A673 (cell line): ENCODE measurements at regions not wholly inside any gene's neighbourhood (a gene's known extent, or its start where the extent isn't known, plus 50 kb on each side); places are given as distances from the start of the nearest gene placed in this dataset.

ENCODE experiments used
- BruUV-seq: library from RNA; stranded (reverse); fragments of 400-500 nt; replicated peaks from 2 replicates; lab custom pipeline; 2021; lab: Mats Ljungman, UMichigan
- CTCF ChIA-PET: fragments of 300-600 bp; sonication (Branson Sonifier 250); formaldehyde crosslinking; loops from one replicate; lab custom pipeline; 2022; ENCODE audit warnings: antibody characterized with exemption; lab: Charles Lee
- POLR2A ChIA-PET: fragments of 300-600 bp; sonication (Branson Sonifier 250); formaldehyde crosslinking; loops from one replicate; lab custom pipeline; 2022; ENCODE audit warnings: antibody characterized with exemption; ENCODE audit not compliant: low non-redundant PET; lab: Charles Lee
- DNase-seq: peaks from one replicate; pipeline ENCODE4 v3.0.0-alpha.2; 2015; ENCODE audit warnings: low spot score
- H3K27ac ChIP-seq: fragments of 200-600 bp; sonication (generic); 2 replicates; pipeline ENCODE4 v1.5.1; 2016; ENCODE audit warnings: mixed run types, low read depth, mild to moderate bottlenecking, mixed read lengths, antibody characterized with exemption, low read length; ENCODE audit not compliant: poor library complexity, severe bottlenecking
- H3K27me3 ChIP-seq: fragments of 200-600 bp; sonication (generic); replicated peaks from 2 replicates; pipeline ENCODE4 v1.6.1; 2017; ENCODE audit warnings: mixed run types, low read depth, mild to moderate bottlenecking, mixed read lengths, antibody characterized with exemption, low read length; ENCODE audit not compliant: insufficient read depth, poor library complexity
- H3K36me3 ChIP-seq: fragments of 200-600 bp; sonication (generic); 2 replicates; pipeline ENCODE4 v1.6.1; 2016; ENCODE audit warnings: mixed run types, mild to moderate bottlenecking, mixed read lengths, antibody characterized with exemption, low read length; ENCODE audit not compliant: insufficient read depth, poor library complexity, severe bottlenecking
- H3K4me1 ChIP-seq: fragments of 200-600 bp; sonication (generic); 2 replicates; pipeline ENCODE4 v1.6.1; 2017; ENCODE audit warnings: mixed run types, mild to moderate bottlenecking, mixed read lengths, antibody characterized with exemption, low read length; ENCODE audit not compliant: insufficient read depth, poor library complexity, severe bottlenecking
- H3K4me3 ChIP-seq: fragments of 200-600 bp; sonication (generic); 2 replicates; pipeline ENCODE4 v1.5.1; 2016; ENCODE audit warnings: low read depth, mixed run types, mild to moderate bottlenecking, mixed read lengths, low read length; ENCODE audit not compliant: poor library complexity, severe bottlenecking
- H3K9me3 ChIP-seq: fragments of 200-600 bp; sonication (generic); 2 replicates; pipeline ENCODE4 v1.6.1; 2016; ENCODE audit warnings: mixed run types, low read depth, mild to moderate bottlenecking, mixed read lengths, antibody characterized with exemption, low read length; ENCODE audit not compliant: poor library complexity, severe bottlenecking
- EZH2 ChIP-seq: fragments of 200-600 bp; sonication (generic); IDR thresholded peaks from 2 replicates; pipeline ENCODE4 v1.6.1; 2017; ENCODE audit warnings: borderline replicate concordance, low read depth, mild to moderate bottlenecking, mixed read lengths, antibody characterized with exemption, low read length; ENCODE audit not compliant: poor library complexity, severe bottlenecking
- intact Hi-C: fragments of 100-400 bp; cut with micrococcal nuclease; formaldehyde crosslinking; loops from one replicate; pipeline ENCODE4 v1.10.0; 2022; ENCODE audit not compliant: unreplicated experiment
- TF ChIP-seq, protein P1 (sequence below): fragments of 300-800, 200-600 bp; sonication (generic); conservative IDR thresholded peaks from 2 replicates; pipeline ENCODE4 v1.5.1; 2017; ENCODE audit warnings: low read depth, mild to moderate bottlenecking, antibody characterized with exemption, low read length, moderate library complexity, mixed read lengths

DNA sequence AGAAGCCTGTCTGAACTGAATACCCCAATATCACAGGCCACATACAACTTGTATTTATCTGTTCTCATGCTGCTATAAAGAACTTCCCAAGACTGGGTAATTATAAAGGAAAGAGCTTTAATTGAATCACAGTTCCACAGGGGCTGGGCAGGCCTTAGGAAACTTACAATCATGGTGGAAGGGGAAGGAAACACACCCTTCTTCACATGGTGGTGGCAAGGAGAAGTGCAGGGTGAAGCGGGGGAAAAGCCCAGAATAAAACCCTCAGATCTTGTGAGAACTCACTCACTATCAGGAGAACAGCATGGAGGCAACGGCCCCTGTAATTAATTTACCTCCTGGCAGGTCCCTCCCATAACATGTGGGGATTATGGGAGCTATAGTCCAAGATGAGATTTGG is 50.3 kb upstream of the FNDC1 start:
- intact Hi-C loops, result no loop called here
- POLR2A ChIA-PET, result no interaction called here
- H3K36me3 ChIP-seq, result no peaks in the 10 kb centered on the region
- no peaks in the 10 kb centered on the region for H3K4me1 ChIP-seq
- H3K9me3 ChIP-seq, result no peaks in the 10 kb centered on the region
- TF ChIP-seq, protein P1, sequence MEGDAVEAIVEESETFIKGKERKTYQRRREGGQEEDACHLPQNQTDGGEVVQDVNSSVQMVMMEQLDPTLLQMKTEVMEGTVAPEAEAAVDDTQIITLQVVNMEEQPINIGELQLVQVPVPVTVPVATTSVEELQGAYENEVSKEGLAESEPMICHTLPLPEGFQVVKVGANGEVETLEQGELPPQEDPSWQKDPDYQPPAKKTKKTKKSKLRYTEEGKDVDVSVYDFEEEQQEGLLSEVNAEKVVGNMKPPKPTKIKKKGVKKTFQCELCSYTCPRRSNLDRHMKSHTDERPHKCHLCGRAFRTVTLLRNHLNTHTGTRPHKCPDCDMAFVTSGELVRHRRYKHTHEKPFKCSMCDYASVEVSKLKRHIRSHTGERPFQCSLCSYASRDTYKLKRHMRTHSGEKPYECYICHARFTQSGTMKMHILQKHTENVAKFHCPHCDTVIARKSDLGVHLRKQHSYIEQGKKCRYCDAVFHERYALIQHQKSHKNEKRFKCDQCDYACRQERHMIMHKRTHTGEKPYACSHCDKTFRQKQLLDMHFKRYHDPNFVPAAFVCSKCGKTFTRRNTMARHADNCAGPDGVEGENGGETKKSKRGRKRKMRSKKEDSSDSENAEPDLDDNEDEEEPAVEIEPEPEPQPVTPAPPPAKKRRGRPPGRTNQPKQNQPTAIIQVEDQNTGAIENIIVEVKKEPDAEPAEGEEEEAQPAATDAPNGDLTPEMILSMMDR, result no peak
- TF ChIP-seq EZH2, result no peak
- no peak overlapping the region for H3K27ac ChIP-seq
- CTCF ChIA-PET, result no interaction called here
- H3K27me3 ChIP-seq, result no peaks in the 10 kb centered on the region
- no peak overlapping the region for H3K4me3 ChIP-seq
- no peak for DNase-seq
- BruUV-seq, result no TSS peak

DNA sequence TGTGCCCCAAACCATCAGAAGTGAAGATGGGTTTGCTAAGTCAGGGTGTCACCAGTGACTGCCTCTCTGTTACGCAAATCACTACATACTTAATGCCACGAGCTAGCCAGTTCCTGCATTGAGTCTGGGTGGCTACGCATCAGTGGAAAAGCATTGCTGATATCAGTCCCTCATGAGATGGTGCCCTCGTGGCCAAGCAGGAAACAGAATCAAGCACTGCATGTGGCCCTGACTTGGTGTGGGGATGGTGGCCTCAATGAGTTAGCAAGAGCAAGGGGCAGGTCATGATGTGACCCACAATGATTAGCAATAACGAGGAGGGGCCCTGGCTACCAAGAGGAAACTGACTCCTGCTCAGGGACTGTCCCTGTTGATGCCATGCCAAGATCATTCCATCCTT is 51.6 kb upstream of the FNDC1 start:
- Histone ChIP-seq H3K27me3 (no peaks in the 10 kb centered on the region), H3K4me3 (no peak overlapping the region), H3K9me3 (no peaks in the 10 kb centered on the region), H3K27ac (no peak overlapping the region), H3K36me3 (no peaks in the 10 kb centered on the region), H3K4me1 (no peaks in the 10 kb centered on the region)
- intact Hi-C loops, result no loop called here
- ChIA-PET CTCF (no interaction called here), POLR2A (no interaction called here)
- no peak for DNase-seq
- TF ChIP-seq EZH2, result no peak
- TF ChIP-seq, protein P1, result no peak
- no TSS peak for BruUV-seq

DNA sequence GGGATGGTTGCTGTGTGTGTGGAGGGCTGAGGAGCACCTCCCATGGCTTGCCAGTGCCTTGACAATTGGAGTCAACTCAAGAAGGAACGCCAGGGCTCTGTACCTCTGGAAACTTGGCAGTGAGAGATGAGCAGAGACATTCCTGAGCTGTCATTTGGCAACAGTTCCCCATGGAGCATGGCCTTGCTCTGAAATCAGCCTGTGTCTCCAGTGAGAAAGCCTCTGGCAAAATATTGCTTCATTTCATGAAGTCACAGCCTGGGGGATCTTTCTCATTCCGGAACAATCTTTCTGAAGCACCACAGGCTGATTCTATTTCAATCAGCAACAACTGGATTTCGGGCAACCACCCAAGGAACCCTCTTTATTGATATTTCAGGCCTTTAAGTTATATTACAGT is 52.2 kb upstream of the FNDC1 start:
- H3K27me3 ChIP-seq, result no peaks in the 10 kb centered on the region
- no peaks in the 10 kb centered on the region for H3K4me1 ChIP-seq
- BruUV-seq, result no TSS peak
- intact Hi-C loops, result no loop called here
- no peak for DNase-seq
- H3K9me3 ChIP-seq, result no peaks in the 10 kb centered on the region
- POLR2A ChIA-PET, result no interaction called here
- no peaks in the 10 kb centered on the region for H3K36me3 ChIP-seq
- H3K4me3 ChIP-seq, result no peak overlapping the region
- no peak for TF ChIP-seq EZH2
- TF ChIP-seq, protein P1, result no peak
- H3K27ac ChIP-seq, result no peak overlapping the region
- CTCF ChIA-PET, result no interaction called here
